ENCODE measurements at regions not wholly inside any gene's neighbourhood (a gene's known extent, or its start where the extent isn't known, plus 50 kb on each side); places are given as distances from the start of the nearest gene placed in this dataset.
"Not testable (repeated sequence)": the region's sequence is repeated elsewhere in the genome, so short reads cannot be mapped to it uniquely, and the experiment has no call there.

GRCh38 chr11:45391168-45391850, 105.2 kb upstream of the SYT13 start:
- ChIA-PET POLR2A (no interaction called here), CTCF (interaction anchor here (0.8 to 1.1 kb wide), 2 partner anchors 20 to 380 kb away, joined by 4 to 5 read pairs; no protein-coding TSS in a partner anchor)
- Histone ChIP-seq H3K27me3 (ENCODE audit: control insufficient read depth, insufficient read depth, low read length) (peaks cover 3% of the 10 kb centered on the region; the same call in 1 of the 2 replicates), H3K4me3 (ENCODE audit: low read depth, low read length) (no peak overlapping the region), H3K36me3 (ENCODE audit: control insufficient read depth, insufficient read depth, low read length) (no peaks in the 10 kb centered on the region)
- TF ChIP-seq CTCF (IDR thresholded peaks at IDR 0.05; ENCODE audit: insufficient read depth, low read depth, low read length) = no peak
- no peak for DNase-seq (ENCODE audit: low read depth)

- H3K27me3 ChIP-seq (ENCODE audit: control insufficient read depth, insufficient read depth, low read length) = peaks cover 3% of the 10 kb centered on the region; the same call in 1 of the 2 replicates
- CTCF ChIA-PET = interaction anchor here (2.3 kb wide), 1 partner anchor 381 kb away, joined by 7 read pairs; no protein-coding TSS in a partner anchor
- no peak for DNase-seq (ENCODE audit: low read depth)
- H3K36me3 ChIP-seq (ENCODE audit: control insufficient read depth, insufficient read depth, low read length) = no peaks in the 10 kb centered on the region
- POLR2A ChIA-PET = no interaction called here
- no peak for TF ChIP-seq CTCF (IDR thresholded peaks at IDR 0.05; ENCODE audit: insufficient read depth, low read depth, low read length)
- no peak overlapping the region for H3K4me3 ChIP-seq (ENCODE audit: low read depth, low read length)
Observed at GRCh38 chr11:45390407-45390806, 104.3 kb upstream of the SYT13 start.

GRCh38 chr11:45388472-45388871, 102.3 kb upstream of the SYT13 start:
- CTCF ChIA-PET = interaction anchor here (2.3 kb wide), 1 partner anchor 383 kb away, joined by 7 read pairs; no protein-coding TSS in a partner anchor
- POLR2A ChIA-PET = no interaction called here
- Histone ChIP-seq H3K36me3 (ENCODE audit: control insufficient read depth, insufficient read depth, low read length) (no peaks in the 10 kb centered on the region), H3K27me3 (ENCODE audit: control insufficient read depth, insufficient read depth, low read length) (peaks cover 4% of the 10 kb centered on the region), H3K4me3 (ENCODE audit: low read depth, low read length) (no peak overlapping the region)
- no peak for TF ChIP-seq CTCF (IDR thresholded peaks at IDR 0.05; ENCODE audit: insufficient read depth, low read depth, low read length)
- no peak for DNase-seq (ENCODE audit: low read depth)

GRCh38 chr11:45387885-45388284, 101.7 kb upstream of the SYT13 start:
- H3K4me3 ChIP-seq (ENCODE audit: low read depth, low read length); H3K27me3 ChIP-seq (ENCODE audit: control insufficient read depth, insufficient read depth, low read length); H3K36me3 ChIP-seq (ENCODE audit: control insufficient read depth, insufficient read depth, low read length); DNase-seq (ENCODE audit: low read depth); POLR2A ChIA-PET: not testable (repeated sequence)
- CTCF ChIA-PET = interaction anchor here (0.5 kb wide), 1 partner anchor 41 kb away, joined by 3 read pairs; no protein-coding TSS in a partner anchor

- Histone ChIP-seq H3K4me3 (ENCODE audit: low read depth, low read length) (no peak overlapping the region), H3K27me3 (ENCODE audit: control insufficient read depth, insufficient read depth, low read length) (peaks cover 3% of the 10 kb centered on the region), H3K36me3 (ENCODE audit: control insufficient read depth, insufficient read depth, low read length) (no peaks in the 10 kb centered on the region)
- no peak for DNase-seq (ENCODE audit: low read depth)
- ChIA-PET POLR2A (no interaction called here), CTCF (interaction anchor here (1.2 kb wide), 1 partner anchor 47 kb away, joined by 3 read pairs; no protein-coding TSS in a partner anchor)
- TF ChIP-seq CTCF (IDR thresholded peaks at IDR 0.05; ENCODE audit: insufficient read depth, low read depth, low read length) = no peak
Observed at GRCh38 chr11:45386972-45387371, 100.8 kb upstream of the SYT13 start.

GRCh38 chr11:45385844-45386243, 99.7 kb upstream of the SYT13 start:
- DNase-seq (ENCODE audit: low read depth) = no peak
- ChIA-PET CTCF (no interaction called here), POLR2A (no interaction called here)
- Histone ChIP-seq H3K36me3 (ENCODE audit: control insufficient read depth, insufficient read depth, low read length) (no peaks in the 10 kb centered on the region), H3K27me3 (ENCODE audit: control insufficient read depth, insufficient read depth, low read length) (peaks cover 5% of the 10 kb centered on the region), H3K4me3 (ENCODE audit: low read depth, low read length) (no peak overlapping the region)
- TF ChIP-seq CTCF (IDR thresholded peaks at IDR 0.05; ENCODE audit: insufficient read depth, low read depth, low read length) = no peak

Measured in BJ (cell line).